Adipocyte (in vitro differentiated cells): ENCODE measurements at regions not wholly inside any gene's neighbourhood (a gene's known extent, or its start where the extent isn't known, plus 50 kb on each side); places are given as distances from the start of the nearest gene placed in this dataset.
"Not testable (repeated sequence)": the region's sequence is repeated elsewhere in the genome, so short reads cannot be mapped to it uniquely, and the experiment has no call there.

ENCODE experiments used
- DNase-seq: peaks from one replicate; pipeline ENCODE4 v3.0.0-alpha.2; 2015; ENCODE audit warnings: low read depth
- H3K27me3 ChIP-seq: replicated peaks from 2 replicates; pipeline ENCODE4 v1.7.0; 2013; ENCODE audit warnings: mild to moderate bottlenecking, low read length, moderate library complexity; ENCODE audit not compliant: control insufficient read depth, insufficient read depth
- H3K36me3 ChIP-seq: 2 replicates; pipeline ENCODE4 v1.7.0; 2013; ENCODE audit warnings: low read length, mild to moderate bottlenecking, moderate library complexity; ENCODE audit not compliant: control insufficient read depth, insufficient read depth, severe bottlenecking
- H3K4me1 ChIP-seq: 2 replicates; pipeline ENCODE4 v1.7.0; 2013; ENCODE audit warnings: mild to moderate bottlenecking, low read length, moderate library complexity; ENCODE audit not compliant: control insufficient read depth, insufficient read depth
- H3K4me3 ChIP-seq: 2 replicates; pipeline ENCODE4 v1.7.0; 2013; ENCODE audit warnings: mild to moderate bottlenecking, low read length, moderate library complexity
- H3K9ac ChIP-seq: 2 replicates; pipeline ENCODE4 v1.7.0; 2013; ENCODE audit warnings: mild to moderate bottlenecking, low read length, moderate library complexity
- H3K9me3 ChIP-seq: 2 replicates; pipeline ENCODE4 v1.7.0; 2013; ENCODE audit warnings: mild to moderate bottlenecking, low read length, moderate library complexity; ENCODE audit not compliant: control insufficient read depth

- Histone ChIP-seq H3K4me1 (no peaks in the 10 kb centered on the region), H3K9ac (no peak overlapping the region), H3K4me3 (no peak overlapping the region), H3K36me3 (no peaks in the 10 kb centered on the region), H3K9me3 (no peaks in the 10 kb centered on the region), H3K27me3 (no peaks in the 10 kb centered on the region)
- no peak for DNase-seq
These were observed 475.9 kb downstream of the LRRIQ3 start for GRCh38 chr1:73722055-73722454.

- Histone ChIP-seq H3K9ac (no peak overlapping the region), H3K9me3 (no peaks in the 10 kb centered on the region), H3K4me1 (no peaks in the 10 kb centered on the region), H3K36me3 (no peaks in the 10 kb centered on the region), H3K27me3 (no peaks in the 10 kb centered on the region), H3K4me3 (no peak overlapping the region)
- DNase-seq: no peak
These were observed 480.0 kb downstream of the LRRIQ3 start for GRCh38 chr1:73717976-73718375.

DNA sequence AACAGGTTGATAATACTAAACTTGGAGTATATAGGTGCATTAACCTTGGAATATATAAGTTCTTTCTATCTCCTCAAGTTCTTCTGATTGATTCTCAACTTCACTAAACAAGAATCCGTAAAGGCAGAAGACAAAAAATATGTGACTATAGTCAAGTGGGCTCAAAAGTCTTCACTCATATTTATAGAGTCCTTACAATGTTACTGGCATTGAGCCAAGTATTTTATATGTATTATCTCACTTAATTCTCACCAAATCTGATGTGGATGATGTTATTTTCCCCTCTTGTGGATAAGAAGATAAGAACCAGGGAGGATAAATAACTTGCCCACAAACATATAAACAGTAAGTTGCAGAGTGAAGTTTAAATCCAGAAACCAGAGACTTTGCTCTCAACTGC lies 486.9 kb downstream of the LRRIQ3 start:
- Histone ChIP-seq H3K4me3 (no peak overlapping the region), H3K9me3 (no peaks in the 10 kb centered on the region), H3K9ac (no peak overlapping the region), H3K4me1 (no peaks in the 10 kb centered on the region), H3K36me3 (no peaks in the 10 kb centered on the region), H3K27me3 (no peaks in the 10 kb centered on the region)
- no peak for DNase-seq

- Histone ChIP-seq H3K4me1 (no peaks in the 10 kb centered on the region), H3K9me3 (no peaks in the 10 kb centered on the region), H3K4me3 (no peak overlapping the region), H3K9ac (no peak overlapping the region), H3K36me3 (no peaks in the 10 kb centered on the region), H3K27me3 (no peaks in the 10 kb centered on the region)
- DNase-seq: no peak
These were observed 496.1 kb downstream of the LRRIQ3 start for GRCh38 chr1:73701826-73702225.

DNA sequence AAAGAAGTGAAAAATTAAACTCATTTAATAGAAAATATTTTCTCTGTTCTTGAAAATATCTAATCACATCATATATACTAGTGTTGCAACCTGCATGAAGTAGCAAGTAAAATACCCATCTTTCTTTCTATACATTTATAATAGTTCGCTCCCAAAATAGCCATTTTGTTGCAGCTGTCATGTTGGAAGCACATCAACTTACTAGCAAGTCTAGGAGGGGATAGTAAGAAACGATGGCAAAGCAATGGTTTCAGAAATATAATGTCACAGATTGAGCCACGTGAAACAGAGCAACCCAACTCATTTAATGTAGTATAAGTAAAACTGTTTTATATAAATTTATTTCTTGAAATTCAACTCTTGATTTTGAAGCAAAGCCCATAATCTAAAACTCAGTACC lies 521.8 kb downstream of the LRRIQ3 start:
- no peaks in the 10 kb centered on the region for H3K4me1 ChIP-seq
- DNase-seq: no peak
- no peak overlapping the region for H3K9ac ChIP-seq
- no peaks in the 10 kb centered on the region for H3K27me3 ChIP-seq
- no peaks in the 10 kb centered on the region for H3K36me3 ChIP-seq
- no peak overlapping the region for H3K4me3 ChIP-seq
- no peaks in the 10 kb centered on the region for H3K9me3 ChIP-seq

DNA sequence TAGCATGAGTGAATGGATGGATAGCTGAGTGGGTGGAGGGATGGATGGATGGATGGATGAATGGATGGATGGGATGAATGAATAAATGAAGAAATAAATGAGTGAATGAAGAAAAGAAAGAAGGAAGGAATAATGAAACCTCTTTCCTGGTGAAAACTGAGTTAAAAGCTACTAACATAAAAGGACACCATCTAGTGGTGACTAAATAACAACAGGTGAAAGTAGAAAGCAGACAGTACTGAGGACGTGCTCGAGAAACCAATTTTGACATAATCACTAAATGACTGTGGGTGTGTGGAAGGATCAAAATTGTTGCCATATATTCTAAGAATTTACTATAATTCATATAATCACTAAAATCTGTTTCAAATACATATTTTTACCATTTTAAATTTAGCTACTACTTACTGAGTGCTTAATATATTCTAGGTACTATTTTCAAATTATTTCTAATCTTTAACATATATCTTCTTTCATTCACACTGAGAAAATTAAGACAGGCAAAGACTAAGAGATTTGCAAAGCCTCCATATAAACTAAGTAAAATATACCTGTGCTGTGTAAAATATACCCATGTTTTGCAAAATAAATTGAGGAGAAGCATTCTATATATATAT lies 522.9 kb downstream of the LRRIQ3 start:
- H3K4me1 ChIP-seq: no peaks in the 10 kb centered on the region
- no peaks in the 10 kb centered on the region for H3K27me3 ChIP-seq
- H3K9me3 ChIP-seq: no peaks in the 10 kb centered on the region
- DNase-seq: peak; percentile 57
- no peaks in the 10 kb centered on the region for H3K36me3 ChIP-seq
- no peak overlapping the region for H3K4me3 ChIP-seq
- no peak overlapping the region for H3K9ac ChIP-seq

DNA sequence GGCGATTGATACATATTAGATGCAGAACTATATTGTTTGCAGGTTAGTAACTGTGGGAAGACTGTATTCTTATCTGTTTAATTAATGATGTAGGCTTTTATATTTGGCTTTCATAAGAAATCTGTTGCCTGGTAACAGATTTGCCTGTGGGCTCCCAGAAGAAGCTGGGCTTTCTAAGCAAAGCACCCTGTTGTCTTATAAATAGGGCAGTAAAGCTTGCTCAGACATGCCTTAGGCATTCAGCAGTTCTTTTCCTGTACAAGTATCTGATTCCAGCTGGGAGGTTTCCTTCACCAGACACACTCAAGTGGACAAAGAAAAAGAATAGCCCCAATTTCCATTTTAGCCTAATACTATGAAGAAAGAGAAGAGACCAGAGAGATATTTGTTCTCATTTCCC lies 524.0 kb downstream of the LRRIQ3 start:
- no peaks in the 10 kb centered on the region for H3K36me3 ChIP-seq
- H3K27me3 ChIP-seq: no peaks in the 10 kb centered on the region
- peak; percentile 1 for DNase-seq
- no peak overlapping the region for H3K4me3 ChIP-seq
- no peak overlapping the region for H3K9ac ChIP-seq
- no peaks in the 10 kb centered on the region for H3K9me3 ChIP-seq
- no peaks in the 10 kb centered on the region for H3K4me1 ChIP-seq

DNA sequence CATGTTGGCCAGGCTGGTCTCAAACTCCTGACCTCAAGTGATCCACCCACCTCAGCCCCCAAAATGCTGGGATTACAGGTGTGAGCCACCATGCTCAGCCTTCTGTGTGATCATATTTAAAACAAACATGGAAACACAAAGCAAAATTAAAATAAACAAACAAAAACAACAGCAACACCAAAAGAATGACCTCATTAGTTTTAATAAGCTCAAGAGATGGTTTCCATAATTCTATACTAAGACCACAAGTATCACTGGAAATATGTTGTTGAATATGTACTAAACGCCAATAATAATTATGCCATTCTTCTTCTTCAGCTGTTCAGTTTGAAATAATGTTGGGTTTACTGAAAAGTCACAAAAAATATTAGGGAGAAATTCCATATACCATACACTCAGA lies 526.4 kb downstream of the LRRIQ3 start:
- Histone ChIP-seq H3K9me3 (no peaks in the 10 kb centered on the region), H3K4me1 (no peaks in the 10 kb centered on the region), H3K36me3 (no peaks in the 10 kb centered on the region), H3K9ac (no peak overlapping the region), H3K27me3 (no peaks in the 10 kb centered on the region), H3K4me3 (no peak overlapping the region)
- DNase-seq: no peak

DNA sequence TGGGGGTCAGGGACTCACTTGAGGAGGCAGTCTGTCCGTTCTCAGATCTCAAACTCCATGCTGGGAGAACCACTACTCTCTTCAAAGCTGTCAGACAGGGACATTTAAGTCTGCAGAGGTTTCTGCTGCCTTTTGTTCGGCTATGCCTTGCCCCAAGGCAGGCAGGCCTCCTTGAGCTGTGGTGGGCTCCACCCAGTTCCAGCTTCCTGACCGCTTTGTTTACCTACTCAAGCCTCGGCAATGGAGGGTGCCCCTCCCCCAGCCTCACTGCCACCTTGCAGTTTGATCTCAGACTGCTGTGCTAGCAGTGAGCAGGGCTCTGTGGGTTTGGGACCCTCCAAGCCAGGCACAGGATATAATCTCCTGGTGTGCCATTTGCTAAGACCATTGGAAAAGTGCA lies 530.0 kb downstream of the LRRIQ3 start:
- H3K4me1 ChIP-seq, DNase-seq, H3K4me3 ChIP-seq, H3K9me3 ChIP-seq, H3K27me3 ChIP-seq, H3K9ac ChIP-seq, H3K36me3 ChIP-seq: not testable (repeated sequence)

GRCh38 chr1:73662526-73662925 lies 535.5 kb downstream of the LRRIQ3 start:
- Histone ChIP-seq H3K4me3 (no peak overlapping the region), H3K36me3 (no peaks in the 10 kb centered on the region), H3K27me3 (no peaks in the 10 kb centered on the region), H3K9ac (no peak overlapping the region), H3K4me1 (no peaks in the 10 kb centered on the region), H3K9me3 (no peaks in the 10 kb centered on the region)
- DNase-seq: no peak

DNA sequence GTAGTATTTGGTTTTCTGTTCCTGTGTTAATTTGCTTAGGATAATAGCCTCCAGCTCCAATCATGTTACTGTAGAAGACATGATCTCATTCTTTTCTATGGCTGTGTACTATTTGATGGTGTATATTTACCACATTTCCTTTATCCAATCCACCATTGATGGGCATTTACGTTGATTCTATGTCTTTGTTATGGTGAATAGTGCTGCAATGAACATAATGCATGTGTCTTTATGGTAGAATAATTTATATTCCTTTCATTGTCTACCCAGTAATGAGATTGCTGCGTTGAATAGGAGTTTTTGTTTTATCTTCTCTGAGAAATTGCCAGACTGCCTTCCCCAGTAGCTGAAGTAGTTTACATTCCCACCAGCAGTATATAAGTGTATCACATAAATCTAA lies 538.8 kb downstream of the LRRIQ3 start:
- Histone ChIP-seq H3K27me3 (no peaks in the 10 kb centered on the region), H3K4me3 (no peak overlapping the region), H3K36me3 (no peaks in the 10 kb centered on the region), H3K9me3 (no peaks in the 10 kb centered on the region), H3K4me1 (no peaks in the 10 kb centered on the region), H3K9ac (no peak overlapping the region)
- no peak for DNase-seq

DNA sequence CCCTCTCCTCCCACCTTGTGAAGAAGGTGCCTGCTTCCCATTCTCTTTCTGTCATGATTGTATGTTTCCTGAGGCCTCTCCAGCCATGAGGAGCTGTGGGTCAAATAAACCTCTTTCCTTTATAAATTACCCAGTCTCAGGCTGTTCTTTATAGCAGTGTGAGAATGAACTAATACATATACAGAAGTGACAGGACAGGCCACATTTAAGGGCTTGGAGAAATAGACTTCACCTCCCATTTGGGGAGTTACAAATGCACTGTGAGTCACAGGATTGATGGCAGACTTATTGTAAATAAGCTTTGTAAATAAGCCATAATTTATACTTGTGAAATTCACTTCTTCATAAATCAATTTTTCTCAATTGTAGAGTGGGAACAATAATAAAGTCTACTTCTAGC lies 543.3 kb downstream of the LRRIQ3 start:
- no peak for DNase-seq
- no peaks in the 10 kb centered on the region for H3K9me3 ChIP-seq
- H3K9ac ChIP-seq: no peak overlapping the region
- H3K4me1 ChIP-seq: no peaks in the 10 kb centered on the region
- no peak overlapping the region for H3K4me3 ChIP-seq
- no peaks in the 10 kb centered on the region for H3K27me3 ChIP-seq
- H3K36me3 ChIP-seq: no peaks in the 10 kb centered on the region
